ENCODE measurements at regions not wholly inside any gene's neighbourhood (a gene's known extent, or its start where the extent isn't known, plus 50 kb on each side); places are given as distances from the start of the nearest gene placed in this dataset.

GRCh38 chr3:127454051-127454450, 136.5 kb downstream of the TPRA1 start:
- Histone ChIP-seq H3K79me2 (ENCODE audit: insufficient read depth, low read depth) (no peaks in the 10 kb centered on the region), H3K4me1 (ENCODE audit: low read depth, poor library complexity, severe bottlenecking) (peaks cover 4% of the 10 kb centered on the region), H3K9ac (no peak overlapping the region), H3K27me3 (ENCODE audit: insufficient read depth, low read depth) (peaks cover 15% of the 10 kb centered on the region), H3K27ac (no peak overlapping the region), H3K36me3 (ENCODE audit: insufficient read depth) (no peaks in the 10 kb centered on the region), H2AFZ (ENCODE audit: low read depth) (no peak overlapping the region), H4K20me1 (ENCODE audit: insufficient read depth) (no peaks in the 10 kb centered on the region), H3K4me3 (IDR thresholded peaks at IDR 0.05; ENCODE audit: insufficient read depth, low read depth, low read length) (no peak overlapping the region), H3K4me2 (no peak overlapping the region)
- TF ChIP-seq CTCF (conservative IDR thresholded peaks at IDR 0.05; ENCODE audit: low read depth, low read length) = no peak

GRCh38 chr3:127452321-127452821, 138.2 kb downstream of the TPRA1 start:
- Histone ChIP-seq H2AFZ (ENCODE audit: low read depth) (no peak overlapping the region), H3K79me2 (ENCODE audit: insufficient read depth, low read depth) (no peaks in the 10 kb centered on the region), H3K27me3 (ENCODE audit: insufficient read depth, low read depth) (peaks cover 15% of the 10 kb centered on the region), H3K4me3 (IDR thresholded peaks at IDR 0.05; ENCODE audit: insufficient read depth, low read depth, low read length) (no peak overlapping the region), H3K4me1 (ENCODE audit: low read depth, poor library complexity, severe bottlenecking) (peaks cover 4% of the 10 kb centered on the region), H3K4me2 (no peak overlapping the region), H3K27ac (no peak overlapping the region), H3K36me3 (ENCODE audit: insufficient read depth) (no peaks in the 10 kb centered on the region), H4K20me1 (ENCODE audit: insufficient read depth) (no peaks in the 10 kb centered on the region), H3K9ac (no peak overlapping the region)
- no peak for TF ChIP-seq CTCF (conservative IDR thresholded peaks at IDR 0.05; ENCODE audit: low read depth, low read length)

- H3K4me2 ChIP-seq = no peak overlapping the region
- H3K4me3 ChIP-seq (IDR thresholded peaks at IDR 0.05; ENCODE audit: insufficient read depth, low read depth, low read length) = no peak overlapping the region
- H3K36me3 ChIP-seq (ENCODE audit: insufficient read depth) = no peaks in the 10 kb centered on the region
- no peak overlapping the region for H2AFZ ChIP-seq (ENCODE audit: low read depth)
- peaks cover 4% of the 10 kb centered on the region for H3K4me1 ChIP-seq (ENCODE audit: low read depth, poor library complexity, severe bottlenecking)
- no peak for TF ChIP-seq CTCF (conservative IDR thresholded peaks at IDR 0.05; ENCODE audit: low read depth, low read length)
- no peak overlapping the region for H3K9ac ChIP-seq
- no peak overlapping the region for H3K27ac ChIP-seq
- no peaks in the 10 kb centered on the region for H4K20me1 ChIP-seq (ENCODE audit: insufficient read depth)
- H3K27me3 ChIP-seq (ENCODE audit: insufficient read depth, low read depth) = peaks cover 6% of the 10 kb centered on the region; the same call in 1 of the 2 replicates
- no peaks in the 10 kb centered on the region for H3K79me2 ChIP-seq (ENCODE audit: insufficient read depth, low read depth)
Observed at GRCh38 chr3:127451321-127451720, 139.2 kb downstream of the TPRA1 start.

- Histone ChIP-seq H3K27me3 (ENCODE audit: insufficient read depth, low read depth) (no peaks in the 10 kb centered on the region; the same call in 1 of the 2 replicates), H3K4me2 (no peak overlapping the region), H3K4me1 (ENCODE audit: low read depth, poor library complexity, severe bottlenecking) (no peaks in the 10 kb centered on the region), H3K9ac (no peak overlapping the region), H4K20me1 (ENCODE audit: insufficient read depth) (no peaks in the 10 kb centered on the region), H3K79me2 (ENCODE audit: insufficient read depth, low read depth) (no peaks in the 10 kb centered on the region), H3K27ac (no peak overlapping the region), H3K4me3 (IDR thresholded peaks at IDR 0.05; ENCODE audit: insufficient read depth, low read depth, low read length) (no peak overlapping the region), H2AFZ (ENCODE audit: low read depth) (no peak overlapping the region), H3K36me3 (ENCODE audit: insufficient read depth) (no peaks in the 10 kb centered on the region)
- no peak for TF ChIP-seq CTCF (conservative IDR thresholded peaks at IDR 0.05; ENCODE audit: low read depth, low read length)
Observed at GRCh38 chr3:127450331-127450730, 140.2 kb downstream of the TPRA1 start.
